ENCODE measurements at regions not wholly inside any gene's neighbourhood (a gene's known extent, or its start where the extent isn't known, plus 50 kb on each side); places are given as distances from the start of the nearest gene placed in this dataset.

DNA sequence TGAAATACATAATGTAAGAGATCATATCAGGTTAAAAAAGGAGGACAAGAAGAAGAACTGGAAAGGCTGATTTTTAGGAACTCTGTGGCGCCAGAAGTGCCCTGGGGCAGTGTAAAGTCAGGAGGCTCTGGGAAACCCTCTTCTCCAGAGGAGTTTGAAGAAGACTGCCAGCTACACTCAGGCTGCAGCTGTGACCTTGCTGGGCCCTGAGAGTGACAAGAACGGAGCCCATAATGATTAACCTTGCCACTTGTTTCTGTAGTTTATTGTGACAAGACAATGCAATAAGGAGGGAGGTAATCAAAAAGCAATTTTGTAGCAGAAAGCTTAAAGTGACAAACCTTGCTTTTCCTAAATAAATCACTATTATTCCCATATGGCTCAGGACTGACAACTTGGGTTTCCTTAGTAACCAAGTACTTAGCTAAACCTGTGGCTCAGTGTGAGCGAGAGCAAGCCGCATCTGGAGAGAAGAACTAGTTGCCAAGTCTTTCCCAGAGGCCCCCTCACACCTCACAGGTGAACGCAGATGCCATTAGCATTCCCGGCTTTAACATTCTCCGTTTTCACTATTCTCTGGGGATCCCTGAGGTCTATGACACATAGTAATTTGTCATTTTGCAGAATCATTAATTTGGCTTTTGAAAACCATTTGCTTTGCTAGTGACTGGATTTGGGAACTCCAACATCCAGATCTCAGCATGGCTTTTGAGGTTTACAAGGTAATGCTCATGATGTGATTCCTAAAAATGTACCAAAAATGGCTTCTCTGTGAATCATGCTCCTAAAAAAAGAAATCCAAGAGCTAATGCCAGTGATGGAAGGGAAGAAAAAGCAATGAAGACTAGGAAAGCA is 115.9 kb downstream of the OMA1 start:
- no peak for DNase-seq
- in situ Hi-C loops (cut with HindIII; ENCODE audit: low pct_ligation_motif_present, low pct_unique_long_range_greater_than_20kb, low sequenced_read_pairs): no loop called here

DNA sequence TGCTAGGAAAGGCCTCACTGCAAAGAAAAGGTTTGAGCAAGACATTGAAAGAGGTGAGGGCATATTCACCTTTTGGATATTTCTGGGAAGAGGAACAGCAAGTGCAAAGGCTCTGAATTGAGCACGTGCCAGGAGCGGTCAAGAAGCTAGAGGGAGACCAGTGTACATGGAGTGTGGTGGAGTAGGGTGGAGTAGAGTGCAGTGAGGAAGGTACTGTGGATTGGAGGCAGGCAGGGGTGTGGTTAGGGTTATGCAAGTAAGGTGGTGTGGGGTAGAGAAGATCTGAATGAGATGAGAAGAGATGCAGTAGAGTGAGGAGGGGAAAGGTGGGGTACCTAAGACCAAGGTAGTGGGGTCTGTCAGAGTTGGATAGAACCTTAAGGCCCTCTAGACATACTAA is 119.6 kb downstream of the OMA1 start:
- no peak for DNase-seq
- in situ Hi-C loops (cut with HindIII; ENCODE audit: low pct_ligation_motif_present, low pct_unique_long_range_greater_than_20kb, low sequenced_read_pairs): no loop called here

DNA sequence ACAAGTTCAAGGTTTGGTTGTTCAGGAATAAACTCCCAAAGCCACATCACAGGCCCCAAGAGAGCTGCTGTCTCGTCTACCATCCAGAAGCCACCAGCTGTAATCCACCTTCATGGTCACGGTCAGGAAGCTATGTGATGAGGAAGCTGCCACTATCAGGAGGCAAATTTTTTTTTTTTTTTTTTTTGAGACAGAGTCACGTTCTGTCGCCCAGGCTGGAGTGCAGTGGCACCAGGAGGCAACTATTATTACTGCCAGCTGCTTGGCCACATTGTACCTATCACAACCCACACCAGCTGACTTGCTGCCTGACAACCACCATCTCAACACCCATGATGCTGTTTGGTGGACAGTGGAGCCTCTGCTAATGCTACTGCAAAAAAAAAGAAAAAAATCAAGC is 124.1 kb downstream of the OMA1 start:
- DNase-seq: no peak
- in situ Hi-C loops (cut with HindIII; ENCODE audit: low pct_ligation_motif_present, low pct_unique_long_range_greater_than_20kb, low sequenced_read_pairs): no loop called here

DNA sequence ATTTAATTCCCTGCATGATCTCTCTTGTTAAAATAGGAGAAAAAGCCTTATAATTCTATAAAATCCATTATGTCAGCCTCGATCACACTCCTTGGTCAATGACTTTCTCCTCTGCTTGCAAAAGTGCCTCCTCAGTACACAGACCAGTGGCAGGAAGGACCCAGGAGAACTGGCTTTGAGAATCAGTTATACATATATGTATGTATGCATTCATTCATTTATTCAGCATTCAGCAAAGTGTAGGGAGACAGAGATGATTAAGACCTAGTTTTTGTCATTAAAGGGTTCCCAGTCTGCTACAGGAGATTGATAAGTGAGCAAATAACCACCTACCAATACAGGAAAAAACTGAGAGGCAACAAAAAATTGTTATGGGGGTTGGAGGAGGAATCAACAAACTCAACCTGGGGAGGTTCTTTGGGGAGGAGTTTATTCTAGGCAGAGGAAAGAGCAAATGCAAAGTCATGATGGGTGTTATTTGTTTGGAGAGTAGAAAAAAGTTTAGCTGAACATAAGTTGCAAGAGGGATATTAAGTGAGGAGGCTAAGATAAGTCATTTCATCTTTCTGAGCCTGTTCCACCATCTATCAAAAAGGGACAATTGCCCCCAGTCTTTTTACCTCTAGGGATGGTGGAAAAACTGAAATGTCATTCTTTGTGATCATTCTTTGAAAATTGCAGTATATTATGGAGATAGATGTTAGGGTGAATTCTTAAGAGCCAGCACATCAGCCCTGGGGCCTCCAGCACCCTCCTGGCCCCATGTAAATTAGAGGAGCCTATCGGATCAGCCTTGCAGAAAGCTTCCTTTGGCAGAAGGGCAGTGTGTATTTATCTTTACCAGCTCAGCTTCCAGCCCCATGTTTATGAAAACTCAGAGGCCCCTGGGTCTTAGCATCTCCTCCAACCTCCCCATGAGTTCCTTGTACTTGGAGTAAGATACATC is 128.0 kb downstream of the OMA1 start:
- DNase-seq: no peak
- in situ Hi-C loops (cut with HindIII; ENCODE audit: low pct_ligation_motif_present, low pct_unique_long_range_greater_than_20kb, low sequenced_read_pairs): no loop called here

DNA sequence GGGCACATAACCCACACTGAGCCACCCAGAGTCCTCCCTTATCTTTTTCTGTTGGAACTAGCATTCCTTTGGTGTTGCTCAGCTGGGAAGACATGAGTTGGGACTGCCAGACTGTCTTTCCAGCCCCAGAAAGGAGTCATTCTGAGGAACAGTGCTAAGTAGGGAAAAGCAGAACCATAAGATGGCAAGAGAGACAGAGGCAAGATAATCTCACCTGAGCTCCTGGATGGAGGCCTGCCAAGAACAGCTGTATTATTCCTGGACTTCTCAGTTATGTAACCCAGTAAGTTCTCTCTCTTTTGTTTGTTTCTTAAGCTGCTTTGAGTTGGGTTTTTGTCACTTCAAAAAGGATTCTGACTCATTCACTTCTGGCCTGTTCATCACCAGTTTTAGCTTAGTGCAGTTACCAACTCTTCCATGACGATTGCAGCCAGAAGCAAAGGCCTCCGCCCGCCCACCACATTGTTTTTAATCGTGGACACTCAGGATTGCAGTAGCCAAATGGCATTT is 134.4 kb downstream of the OMA1 start:
- in situ Hi-C loops (cut with HindIII; ENCODE audit: low pct_ligation_motif_present, low pct_unique_long_range_greater_than_20kb, low sequenced_read_pairs): no loop called here
- DNase-seq: no peak

DNA sequence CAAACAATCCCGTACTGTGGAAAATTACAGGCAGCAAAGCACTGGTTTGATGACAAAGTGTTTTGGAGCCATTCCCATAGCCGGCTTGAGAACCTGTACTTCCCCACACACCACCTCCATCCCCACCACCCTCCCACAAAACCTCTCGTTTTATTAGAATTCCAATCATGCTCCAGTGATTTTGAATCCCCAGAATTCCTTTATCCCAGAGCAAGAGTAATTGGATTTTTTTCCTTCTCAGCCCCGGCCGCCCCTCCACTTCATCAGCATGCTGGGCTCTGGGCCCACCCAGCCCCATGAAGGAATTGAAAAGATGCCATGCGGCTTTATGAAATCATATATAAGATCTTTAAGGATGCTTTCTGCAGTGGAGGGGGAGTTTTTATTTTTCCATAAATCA is 136.6 kb downstream of the OMA1 start:
- DNase-seq: peak; percentile 27
- in situ Hi-C loops (cut with HindIII; ENCODE audit: low pct_ligation_motif_present, low pct_unique_long_range_greater_than_20kb, low sequenced_read_pairs): no loop called here

DNA sequence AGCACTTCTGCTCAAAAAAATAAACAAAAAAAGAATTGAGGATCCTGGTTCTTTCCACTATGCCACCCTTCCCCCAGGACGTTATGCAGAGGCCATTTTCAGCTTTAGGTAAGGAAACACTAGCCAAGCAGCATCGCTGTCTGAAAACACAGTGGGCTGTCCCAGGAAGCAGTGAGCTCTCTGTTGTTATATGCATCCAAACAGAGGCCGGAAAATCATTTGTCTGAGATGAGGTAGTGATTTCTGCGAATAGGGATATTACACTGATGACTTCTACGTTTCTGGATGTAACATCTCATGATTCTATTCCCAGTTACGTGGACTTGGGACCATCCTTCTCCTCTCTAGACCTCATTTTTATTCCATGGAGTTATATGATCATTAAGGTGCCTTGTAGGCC is 137.2 kb downstream of the OMA1 start:
- in situ Hi-C loops (cut with HindIII; ENCODE audit: low pct_ligation_motif_present, low pct_unique_long_range_greater_than_20kb, low sequenced_read_pairs): no loop called here
- no peak for DNase-seq

DNA sequence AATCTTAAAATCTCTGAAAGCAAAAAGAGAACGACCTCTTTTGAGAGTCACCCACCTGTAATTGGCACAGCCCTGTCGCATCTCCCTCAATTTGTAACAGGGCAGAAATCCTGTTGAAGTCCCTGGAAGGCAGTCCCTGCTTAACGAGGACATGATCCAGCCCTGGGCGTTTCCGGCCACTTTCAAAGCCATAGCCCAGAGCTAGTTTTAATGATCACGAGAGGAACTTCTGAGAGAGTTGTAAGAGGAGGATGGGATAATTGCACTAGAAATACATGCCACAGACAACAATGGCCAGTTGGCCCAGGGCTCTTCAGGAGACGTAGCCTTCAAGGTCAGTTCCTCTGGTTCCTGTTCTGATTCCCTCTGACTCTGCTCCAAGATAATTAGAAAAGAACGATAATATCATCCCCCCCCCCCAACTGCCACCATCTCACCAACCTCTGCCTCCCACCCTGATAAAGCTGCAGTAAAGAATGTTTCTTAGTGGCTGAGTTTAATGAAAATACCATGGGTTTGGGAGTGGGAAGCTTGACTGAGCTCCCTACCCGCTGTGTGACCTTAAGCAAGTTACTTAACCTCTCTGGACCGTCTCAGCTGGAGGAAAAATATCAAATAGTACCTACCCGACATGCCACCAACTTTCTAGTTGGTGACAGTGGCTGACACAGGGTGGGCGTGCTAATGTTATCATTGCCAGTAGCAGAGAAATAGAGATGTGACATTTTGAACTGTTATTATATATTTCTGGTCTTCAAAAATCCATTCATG is 140.0 kb downstream of the OMA1 start:
- DNase-seq: no peak
- in situ Hi-C loops (cut with HindIII; ENCODE audit: low pct_ligation_motif_present, low pct_unique_long_range_greater_than_20kb, low sequenced_read_pairs): no loop called here

DNA sequence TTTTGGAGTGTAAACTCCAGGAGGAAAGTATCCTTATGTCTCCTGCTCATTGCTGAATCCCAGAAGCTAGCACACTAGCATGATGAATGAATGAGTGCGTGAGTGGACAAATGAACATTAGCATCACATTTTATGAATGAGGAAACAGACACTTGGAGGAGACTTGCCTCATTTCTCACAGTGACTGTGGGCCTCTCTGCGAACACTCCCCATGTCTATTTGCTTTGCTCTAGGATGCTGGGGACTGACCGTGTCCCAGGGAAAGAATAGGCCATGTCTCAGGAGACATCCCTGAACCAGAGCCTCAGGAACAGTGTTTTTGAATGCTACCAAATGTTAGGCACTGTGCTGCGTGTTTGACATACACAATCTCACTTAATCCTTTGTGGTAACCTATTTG is 140.9 kb downstream of the OMA1 start:
- in situ Hi-C loops (cut with HindIII; ENCODE audit: low pct_ligation_motif_present, low pct_unique_long_range_greater_than_20kb, low sequenced_read_pairs): no loop called here
- DNase-seq: no peak

DNA sequence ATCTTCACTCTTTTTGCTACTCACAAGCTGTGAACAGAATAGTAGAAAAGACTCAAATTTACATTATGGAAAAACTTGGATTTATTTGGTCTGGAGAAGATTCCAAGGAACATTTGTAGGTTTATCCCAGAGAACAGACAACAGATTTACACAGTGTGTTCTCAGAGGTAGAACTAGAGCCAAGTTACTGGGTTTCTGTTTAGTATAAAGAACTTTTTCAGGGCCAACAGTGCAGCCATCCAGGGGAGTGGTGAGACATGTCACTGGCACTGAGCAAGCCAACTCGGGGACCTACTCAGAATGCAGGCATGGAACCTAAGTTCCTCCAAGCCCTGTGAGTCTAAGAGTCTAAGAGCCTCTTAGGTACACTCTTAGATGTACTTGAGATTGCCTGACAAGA is 142.6 kb downstream of the OMA1 start:
- in situ Hi-C loops (cut with HindIII; ENCODE audit: low pct_ligation_motif_present, low pct_unique_long_range_greater_than_20kb, low sequenced_read_pairs): no loop called here
- no peak for DNase-seq

DNA sequence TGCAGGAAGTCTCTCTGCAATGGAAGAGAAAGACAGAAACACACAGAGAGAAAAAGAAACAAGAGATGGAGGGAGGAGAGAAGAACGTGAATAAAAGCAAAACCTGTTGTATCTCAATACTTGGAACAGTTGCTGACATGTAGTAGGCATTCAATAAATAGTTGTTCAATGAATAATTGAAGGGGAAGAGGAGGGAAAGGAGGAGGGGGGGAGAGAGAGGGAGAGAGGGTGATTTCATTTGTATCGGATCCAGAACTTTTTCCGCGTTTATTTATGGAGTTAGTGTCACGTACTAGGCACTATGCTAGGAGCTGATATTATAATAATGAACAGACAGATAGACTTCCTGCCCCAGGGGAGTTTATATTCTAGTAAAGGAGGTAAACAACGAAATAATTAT is 144.1 kb downstream of the OMA1 start:
- DNase-seq: no peak
- in situ Hi-C loops (cut with HindIII; ENCODE audit: low pct_ligation_motif_present, low pct_unique_long_range_greater_than_20kb, low sequenced_read_pairs): no loop called here

DNA sequence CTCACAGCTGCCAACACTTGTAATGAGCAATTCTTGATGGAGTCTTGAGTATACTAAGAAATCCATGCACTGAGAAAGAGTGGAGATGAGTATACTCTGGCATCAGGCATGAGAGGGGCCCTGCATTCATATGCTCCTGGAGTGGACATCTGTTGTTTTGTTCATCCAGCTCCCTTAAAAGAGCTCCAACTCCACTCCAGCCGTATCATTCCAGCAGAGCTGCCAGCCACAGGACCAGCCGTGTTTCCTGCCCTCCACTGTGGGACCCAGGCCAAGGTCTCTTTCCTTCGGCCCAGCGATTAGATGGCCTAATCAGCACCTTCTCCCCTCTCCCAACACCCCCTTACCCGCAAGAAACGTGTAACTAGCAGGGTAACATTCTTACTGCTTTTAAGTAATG is 144.5 kb downstream of the OMA1 start:
- DNase-seq: no peak
- in situ Hi-C loops (cut with HindIII; ENCODE audit: low pct_ligation_motif_present, low pct_unique_long_range_greater_than_20kb, low sequenced_read_pairs): no loop called here

DNA sequence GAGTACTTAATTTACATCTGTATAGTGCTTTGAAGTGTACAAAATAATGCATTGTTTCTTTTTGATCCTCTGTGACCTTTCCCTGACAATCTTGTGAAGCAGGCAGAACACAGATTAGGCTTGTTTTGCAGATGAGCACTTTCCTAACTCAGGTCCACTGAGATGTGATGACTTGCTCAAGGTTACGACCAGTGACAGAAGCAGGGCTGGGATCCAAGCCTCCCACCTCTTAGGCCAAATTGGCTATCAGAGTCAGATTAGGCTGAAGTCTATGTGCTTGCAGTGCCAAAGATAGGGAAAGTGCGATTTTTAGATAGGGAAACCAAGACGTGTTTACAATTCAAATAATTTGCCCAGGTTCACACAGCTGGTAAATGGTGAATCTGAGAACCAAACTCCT is 147.3 kb downstream of the OMA1 start:
- no peak for DNase-seq
- in situ Hi-C loops (cut with HindIII; ENCODE audit: low pct_ligation_motif_present, low pct_unique_long_range_greater_than_20kb, low sequenced_read_pairs): no loop called here

DNA sequence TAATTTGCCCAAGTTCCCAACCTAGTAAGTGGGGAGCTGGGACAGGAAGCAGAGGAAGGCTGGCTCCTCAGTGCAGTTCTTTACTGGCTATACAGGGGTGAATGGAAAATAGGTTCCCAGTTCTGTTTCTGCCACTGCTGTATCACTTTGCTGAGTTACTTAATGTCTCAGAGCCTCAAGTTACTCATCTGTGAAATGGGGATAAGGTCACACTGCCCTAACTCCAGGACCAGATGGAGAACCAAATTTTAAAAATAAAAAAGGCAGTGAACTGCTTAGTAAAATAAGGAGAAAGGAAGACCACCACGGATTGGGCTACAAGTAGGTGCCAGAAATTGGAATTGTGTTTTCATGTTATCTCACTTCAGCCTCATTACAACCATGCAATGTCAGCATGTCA is 147.8 kb downstream of the OMA1 start:
- DNase-seq: no peak
- in situ Hi-C loops (cut with HindIII; ENCODE audit: low pct_ligation_motif_present, low pct_unique_long_range_greater_than_20kb, low sequenced_read_pairs): no loop called here

DNA sequence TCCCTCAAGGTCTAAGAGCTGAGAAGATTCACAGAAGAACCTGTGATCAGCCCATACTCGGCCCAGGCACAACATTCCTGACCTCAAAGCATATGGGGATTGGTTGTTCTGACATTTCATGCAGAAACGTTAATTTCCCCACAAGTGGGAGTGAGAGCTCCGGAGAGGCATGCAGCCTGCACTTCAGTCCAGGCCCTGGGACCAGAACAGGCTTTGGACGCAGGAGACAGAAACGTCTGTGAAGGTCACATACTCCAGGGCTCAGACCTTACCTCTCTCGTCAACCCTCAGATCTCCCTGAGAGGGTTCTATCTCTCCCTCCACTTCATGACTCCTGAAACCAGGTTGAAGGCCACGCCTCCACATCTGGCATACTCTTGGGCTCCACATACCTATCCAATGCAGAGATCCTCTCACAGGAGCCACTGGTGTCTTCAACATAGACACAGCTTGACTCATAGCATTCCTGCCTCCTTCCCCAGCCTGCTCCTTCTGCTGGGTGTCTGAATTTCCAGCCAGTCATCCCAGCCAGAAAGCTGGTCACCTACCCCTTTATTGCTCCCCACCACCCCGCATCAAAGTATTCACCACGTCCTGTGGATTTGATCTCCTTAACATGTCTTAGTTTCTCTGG is 149.2 kb downstream of the OMA1 start:
- no peak for DNase-seq
- in situ Hi-C loops (cut with HindIII; ENCODE audit: low pct_ligation_motif_present, low pct_unique_long_range_greater_than_20kb, low sequenced_read_pairs): no loop called here

DNA sequence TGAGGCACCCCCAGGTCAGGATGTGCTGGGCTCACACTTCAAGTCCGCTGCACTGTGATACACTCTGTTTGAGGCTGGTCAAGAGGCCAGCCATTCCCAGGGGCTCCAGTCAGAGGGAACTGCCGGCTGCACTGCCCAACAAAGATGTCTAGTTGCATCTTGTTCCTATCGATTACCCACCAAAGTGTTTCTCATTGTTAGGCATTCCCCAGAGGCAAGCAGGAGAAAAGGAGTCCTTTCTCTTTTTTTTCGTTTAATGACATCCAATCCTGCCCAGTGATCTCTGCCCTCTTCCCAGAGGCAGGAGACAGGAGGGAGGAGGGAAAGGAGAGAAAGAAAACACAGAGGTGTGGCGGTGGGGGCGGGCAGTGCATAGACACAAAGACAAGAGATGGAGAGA is 150.4 kb downstream of the OMA1 start:
- in situ Hi-C loops (cut with HindIII; ENCODE audit: low pct_ligation_motif_present, low pct_unique_long_range_greater_than_20kb, low sequenced_read_pairs): no loop called here

DNA sequence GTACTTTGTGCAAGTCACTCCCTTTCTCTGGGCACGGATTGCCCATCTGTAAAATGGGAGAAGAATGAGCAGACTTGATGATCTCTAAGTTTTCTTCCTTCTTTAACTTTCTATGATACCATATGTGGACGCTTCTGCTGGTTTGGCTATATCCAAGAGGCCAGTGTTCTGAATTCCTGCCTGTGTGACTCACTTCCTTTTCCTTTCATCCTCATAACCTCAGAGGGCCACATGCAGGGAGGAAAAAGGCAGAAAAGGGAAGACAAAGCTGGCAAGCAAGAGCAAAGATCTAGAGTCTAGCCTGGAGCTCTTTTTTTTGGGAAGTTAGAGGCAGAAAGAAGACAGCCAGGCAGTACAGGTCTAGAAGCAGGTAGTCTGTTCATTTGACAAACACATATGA is 151.2 kb downstream of the OMA1 start:
- in situ Hi-C loops (cut with HindIII; ENCODE audit: low pct_ligation_motif_present, low pct_unique_long_range_greater_than_20kb, low sequenced_read_pairs): no loop called here

More for the DNA sequence above, 150.4 kb downstream of the OMA1 start:
- no peak for DNase-seq

DNA sequence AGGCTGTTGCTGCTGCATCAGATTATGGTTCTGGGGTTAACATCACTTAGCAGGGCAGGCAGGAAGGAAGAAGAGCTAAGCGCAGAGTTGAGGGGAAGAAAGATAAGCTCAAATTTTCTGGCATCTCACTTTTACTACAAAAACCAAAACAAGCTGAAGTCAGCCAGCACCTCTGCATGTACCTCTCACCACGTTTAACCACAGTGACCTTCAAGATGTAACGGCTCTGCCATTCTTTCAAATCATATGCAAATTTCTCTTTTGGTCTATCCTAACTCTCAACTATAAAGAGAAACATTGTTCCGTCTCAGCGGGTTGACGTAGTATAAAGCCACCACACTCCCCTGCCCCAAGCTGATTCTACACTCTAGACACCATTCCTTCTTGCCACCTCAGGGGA is 154.4 kb downstream of the OMA1 start:
- in situ Hi-C loops (cut with HindIII; ENCODE audit: low pct_ligation_motif_present, low pct_unique_long_range_greater_than_20kb, low sequenced_read_pairs): no loop called here
- DNase-seq: no peak

More for the DNA sequence above, 151.2 kb downstream of the OMA1 start:
- peak; percentile 79 for DNase-seq
